HG02973 (cell line): ENCODE measurements at regions not wholly inside any gene's neighbourhood (a gene's known extent, or its start where the extent isn't known, plus 50 kb on each side); places are given as distances from the start of the nearest gene placed in this dataset.
A peak's percentile ranks its signal among the peaks of the same experiment; 100 is the strongest.
"Not testable (repeated sequence)": the region's sequence is repeated elsewhere in the genome, so short reads cannot be mapped to it uniquely, and the experiment has no call there.

Experiments used
- ATAC-seq: cut with Tn5 transposase; IDR thresholded peaks from one replicate; pipeline ENCODE4 v1.9.1; 2021; ENCODE audit warnings: moderate library complexity; ENCODE audit not compliant: unreplicated experiment

DNA sequence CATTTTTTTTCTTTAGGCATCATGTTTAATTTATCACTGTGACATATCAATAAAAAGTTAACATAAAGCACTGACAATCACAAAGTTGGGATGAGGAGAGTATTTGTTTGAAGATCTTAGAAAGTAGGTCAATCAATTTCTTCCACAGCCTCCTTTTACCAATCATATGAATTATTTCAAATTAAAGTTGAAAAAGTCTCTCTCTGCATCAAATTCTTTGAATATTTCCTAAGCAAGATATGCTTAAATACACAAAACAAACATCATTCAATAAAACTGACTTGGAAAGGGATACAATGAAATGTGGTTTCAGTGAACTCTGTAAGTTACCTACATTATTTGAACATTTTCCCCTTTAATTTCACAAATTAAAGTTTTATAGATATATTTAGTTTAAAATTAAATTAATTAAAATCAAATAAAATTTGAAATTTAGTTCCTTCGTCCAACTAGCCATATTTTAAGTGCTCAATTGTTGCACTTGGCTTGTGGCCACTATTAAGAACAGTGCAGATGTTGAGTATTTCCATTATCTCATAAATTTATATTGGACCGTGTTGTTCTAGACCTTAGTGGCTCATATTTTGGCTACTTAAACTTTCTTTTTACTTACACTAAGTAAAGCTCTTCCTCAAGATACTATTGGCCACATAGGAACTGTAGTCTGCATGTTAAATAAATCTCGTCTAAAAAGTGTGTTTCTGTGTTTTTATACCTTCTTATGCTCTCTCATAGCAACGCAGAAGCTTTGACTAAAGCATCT lies 949.7 kb upstream of the NUDT12 start:
- ATAC-seq = no peak

DNA sequence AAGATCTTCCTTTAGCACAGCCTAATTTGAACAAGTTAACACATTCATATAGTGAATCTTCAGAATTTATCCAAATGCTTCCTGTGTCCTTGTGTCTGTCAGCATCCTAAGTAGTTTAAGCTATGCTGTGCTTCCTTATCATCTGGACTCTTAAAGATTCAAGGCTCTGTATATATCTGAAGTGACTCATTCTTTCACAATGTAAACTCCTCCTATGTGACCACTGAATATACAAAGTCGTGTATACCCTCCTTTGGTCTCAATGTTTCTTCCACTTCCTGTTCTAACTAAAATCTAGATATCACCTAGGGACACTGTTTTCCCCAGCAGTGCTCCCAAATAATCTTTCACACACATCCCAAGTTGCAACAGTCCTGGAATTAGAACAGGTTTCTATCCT lies 935.7 kb upstream of the NUDT12 start:
- ATAC-seq = no peak

DNA sequence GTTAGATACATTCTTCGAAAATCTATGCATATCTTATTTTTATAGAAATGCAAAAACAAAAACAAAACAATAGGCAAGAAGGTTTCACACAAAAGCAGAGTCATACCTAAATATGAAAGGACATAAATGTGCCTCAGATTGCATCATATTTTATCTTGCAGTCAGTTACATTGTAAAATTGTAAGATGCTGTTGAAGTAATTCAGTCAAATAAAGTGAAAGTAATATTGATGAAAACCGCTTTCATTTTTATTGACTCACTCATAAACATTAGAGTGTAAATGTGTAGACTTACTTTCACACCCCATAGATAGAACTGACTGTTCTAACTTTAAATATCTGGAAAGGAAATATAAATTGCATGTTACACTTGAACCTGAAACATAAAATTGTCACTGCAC lies 931.5 kb upstream of the NUDT12 start:
- no peak for ATAC-seq

DNA sequence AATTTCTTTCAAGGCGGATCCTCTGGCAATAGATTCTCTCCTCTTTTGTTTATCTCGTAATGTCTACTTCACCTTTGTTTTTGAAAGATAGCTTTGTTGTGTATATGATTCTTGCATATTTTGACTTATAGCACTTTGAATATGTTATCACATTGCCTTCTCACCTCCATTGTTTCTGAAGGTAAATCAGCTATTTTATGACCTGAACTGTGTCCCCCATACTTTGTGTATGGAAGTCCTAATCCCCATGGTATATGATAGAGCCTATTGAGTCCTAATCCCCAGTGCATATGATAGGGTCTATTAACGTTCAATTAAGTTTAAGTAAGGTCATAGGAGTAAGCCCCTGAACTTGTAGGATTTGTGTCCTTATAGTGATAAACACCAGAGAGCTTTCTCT lies 910.2 kb upstream of the NUDT12 start:
- ATAC-seq = no peak

DNA sequence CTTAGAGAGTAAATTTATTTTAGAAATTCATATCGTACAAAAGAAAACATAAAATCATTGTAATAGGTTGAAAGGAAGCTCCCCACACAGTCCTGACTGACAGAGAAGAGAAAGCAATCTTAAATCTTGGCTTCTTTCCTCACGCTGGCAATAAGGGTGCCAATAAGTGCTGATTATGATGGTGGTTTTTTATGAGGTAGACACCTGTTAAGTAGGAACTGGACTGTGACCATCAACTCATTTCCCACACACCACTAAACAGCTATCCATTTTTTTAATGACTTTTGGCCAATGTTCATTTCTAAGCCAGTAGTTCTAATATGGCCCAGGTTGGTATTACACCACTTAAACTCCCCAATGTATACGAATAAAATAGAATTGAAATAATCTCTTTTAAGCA lies 893.5 kb upstream of the NUDT12 start:
- no peak for ATAC-seq

DNA sequence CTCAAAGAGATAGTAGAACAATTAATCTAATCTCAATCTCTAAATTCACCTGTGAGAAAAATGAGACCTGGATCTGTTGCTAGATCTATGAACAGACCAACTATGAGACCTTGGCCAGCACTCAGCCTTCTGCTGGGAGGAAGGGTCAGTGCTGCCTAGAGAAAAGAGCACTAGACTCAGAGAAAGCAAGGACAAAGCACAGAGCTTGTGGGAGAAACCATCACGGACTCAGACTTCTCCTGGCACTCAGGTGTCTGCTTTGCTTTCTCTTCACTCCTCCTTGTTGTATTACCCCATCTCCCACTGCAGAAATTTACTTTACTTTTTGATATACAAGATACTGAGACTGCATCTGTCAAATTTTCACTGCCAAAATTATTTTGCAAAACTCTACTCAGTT lies 890.0 kb upstream of the NUDT12 start:
- ATAC-seq = no peak

DNA sequence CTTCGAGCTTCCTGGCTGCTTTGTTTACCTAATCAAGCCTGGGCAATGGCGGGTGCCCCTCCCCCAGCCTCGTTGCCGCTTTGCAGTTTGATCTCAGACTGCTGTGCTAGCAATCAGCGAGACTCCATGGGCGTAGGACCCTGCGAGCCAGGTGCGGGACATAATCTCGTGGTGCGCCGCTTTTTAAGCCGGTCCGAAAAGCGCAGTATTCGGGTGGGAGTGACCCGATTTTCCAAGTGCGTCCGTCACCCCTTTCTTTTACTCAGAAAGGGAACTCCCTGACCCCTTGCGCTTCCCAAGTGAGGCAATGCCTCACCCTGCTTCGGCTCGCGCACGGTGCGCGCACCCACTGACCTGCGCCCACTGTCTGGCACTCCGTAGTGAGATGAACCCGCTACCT lies 889.3 kb upstream of the NUDT12 start:
- not testable (repeated sequence) for ATAC-seq

DNA sequence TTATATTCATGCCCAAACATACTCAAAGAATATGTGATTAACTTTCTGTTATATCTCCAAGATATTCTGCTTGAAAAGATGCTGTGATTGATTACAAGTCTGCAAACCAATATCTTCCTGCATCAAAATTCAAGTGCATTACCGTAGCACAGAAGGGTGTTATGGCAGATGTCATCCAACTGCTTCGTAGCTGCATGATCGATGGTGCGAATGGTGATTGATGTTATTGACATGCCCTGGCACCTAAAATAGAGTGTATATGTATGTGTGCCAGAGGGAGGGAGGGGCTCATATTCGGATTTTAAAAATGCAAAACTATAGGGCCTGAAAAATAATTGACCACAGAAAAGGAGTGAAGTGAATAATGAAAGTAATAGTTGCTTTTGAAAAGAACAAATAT lies 882.1 kb upstream of the NUDT12 start:
- ATAC-seq = no peak

DNA sequence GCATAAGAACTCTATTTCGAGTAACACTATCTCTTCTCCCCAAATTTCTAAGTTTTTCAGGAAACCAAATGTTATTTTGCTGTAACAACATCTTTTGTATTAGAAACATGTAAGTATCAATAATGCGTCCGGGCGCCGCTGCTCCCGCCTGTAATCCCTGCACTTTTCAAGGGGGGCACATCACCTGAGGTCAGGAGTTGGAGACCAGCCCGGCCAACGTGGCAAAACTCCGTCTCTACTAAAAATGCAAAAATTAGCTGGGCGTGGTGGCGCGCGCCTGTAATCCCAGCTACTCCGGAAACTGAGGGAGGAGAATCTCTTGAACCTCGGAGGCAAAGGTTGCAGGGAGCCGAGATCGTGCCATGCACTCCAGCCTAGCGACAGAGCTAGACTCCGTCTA lies 881.1 kb upstream of the NUDT12 start:
- ATAC-seq = no peak

DNA sequence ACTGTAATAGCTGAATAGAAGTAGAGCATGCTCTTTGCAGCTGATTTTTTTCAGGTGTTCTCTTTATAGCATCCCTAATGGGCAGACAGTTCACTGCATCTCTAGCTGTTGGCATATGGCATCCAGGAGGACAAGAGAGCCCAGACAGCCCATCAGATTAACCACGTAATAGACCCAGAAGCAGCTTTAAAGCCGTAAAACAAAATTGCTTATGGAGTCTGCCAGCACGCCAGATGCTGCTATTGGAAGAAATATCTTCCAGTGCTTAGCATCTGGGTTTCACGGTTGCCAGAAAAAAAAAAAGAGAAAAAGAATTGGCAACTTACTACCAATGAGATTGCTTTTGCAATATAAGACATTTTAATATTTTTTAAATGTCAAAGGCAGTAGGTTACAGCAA lies 869.4 kb upstream of the NUDT12 start:
- no peak for ATAC-seq

DNA sequence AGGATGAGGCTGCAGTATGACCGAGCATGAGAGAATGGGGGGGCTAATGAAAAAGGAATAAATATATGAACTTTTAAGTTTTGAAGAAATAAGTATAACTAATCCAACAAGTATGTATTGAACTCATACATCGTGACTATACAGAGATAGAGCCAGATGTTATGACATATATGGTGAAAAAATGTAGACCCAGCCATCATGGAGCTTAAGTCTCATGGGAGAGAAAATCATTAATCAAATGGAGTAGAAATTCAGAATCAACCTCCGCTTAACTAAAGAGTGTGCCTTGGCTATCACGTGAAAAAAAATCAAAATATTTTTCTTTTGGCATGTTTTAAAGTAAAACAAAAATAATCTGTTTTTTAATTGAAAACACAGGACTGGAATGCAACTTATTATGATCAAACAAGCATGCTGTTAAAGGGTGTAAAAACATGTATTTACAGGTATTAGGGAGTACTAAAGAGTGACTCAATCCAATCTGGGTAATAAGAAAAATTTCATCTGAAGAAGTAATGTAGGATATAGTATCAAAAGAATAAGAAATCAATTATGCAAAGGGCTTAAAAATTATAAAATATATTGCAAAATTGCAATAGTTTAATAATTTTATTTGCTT lies 868.5 kb upstream of the NUDT12 start:
- no peak for ATAC-seq

DNA sequence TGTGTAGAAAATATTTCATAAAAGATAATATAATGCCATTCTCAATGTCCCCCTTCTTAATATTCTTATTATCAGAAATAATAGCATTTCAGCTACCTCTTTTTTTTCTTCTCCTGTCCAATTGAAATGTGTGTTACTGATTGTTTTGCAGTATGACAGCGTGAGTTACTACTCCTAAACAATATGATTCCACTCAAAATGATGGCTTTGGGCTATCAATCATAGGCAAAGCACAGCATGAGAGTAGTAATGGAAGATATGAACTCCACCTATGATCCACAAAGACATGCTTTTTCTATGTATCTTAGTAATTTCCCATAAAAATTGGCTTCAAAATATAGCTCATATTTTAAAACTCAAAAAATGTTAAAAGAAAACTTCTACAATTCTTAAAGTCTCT lies 867.3 kb upstream of the NUDT12 start:
- ATAC-seq = no peak

DNA sequence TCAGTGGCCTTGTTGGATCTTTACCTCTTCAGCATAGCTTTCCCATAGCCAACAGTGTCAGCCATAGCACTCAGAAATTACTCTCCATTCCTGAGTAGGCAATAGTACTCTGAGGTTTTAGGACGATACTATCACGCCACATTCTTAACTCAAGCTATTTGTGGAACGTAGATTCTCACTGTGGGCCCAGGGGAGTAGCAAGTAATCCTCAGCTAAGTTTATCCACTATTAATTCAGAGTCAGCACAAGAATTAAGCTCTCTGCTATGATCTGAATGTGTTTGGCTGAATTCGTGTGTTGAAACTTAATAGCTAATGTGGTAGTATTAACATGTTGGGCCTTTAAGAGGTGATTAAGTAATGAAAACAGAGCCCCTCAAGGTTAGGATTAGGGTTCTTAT lies 858.8 kb upstream of the NUDT12 start:
- ATAC-seq = no peak

DNA sequence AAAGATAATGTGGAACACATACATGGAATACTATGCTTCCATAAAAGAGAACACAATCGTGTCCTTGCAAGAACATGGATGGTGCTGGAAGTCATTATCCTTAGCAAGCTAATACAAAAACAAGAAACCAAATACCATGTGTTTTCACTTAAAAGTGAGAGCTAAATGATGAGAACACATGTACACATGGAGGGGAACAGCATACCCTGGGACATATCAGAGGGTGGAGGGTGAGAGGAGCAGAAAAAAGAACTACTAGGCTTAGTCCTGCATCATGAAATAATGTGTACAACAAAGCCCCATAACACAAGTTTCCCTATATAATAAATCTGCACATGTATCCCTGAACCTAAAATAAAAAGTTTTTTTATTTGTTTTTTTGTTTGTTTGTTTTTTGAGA lies 855.5 kb upstream of the NUDT12 start:
- no peak for ATAC-seq

DNA sequence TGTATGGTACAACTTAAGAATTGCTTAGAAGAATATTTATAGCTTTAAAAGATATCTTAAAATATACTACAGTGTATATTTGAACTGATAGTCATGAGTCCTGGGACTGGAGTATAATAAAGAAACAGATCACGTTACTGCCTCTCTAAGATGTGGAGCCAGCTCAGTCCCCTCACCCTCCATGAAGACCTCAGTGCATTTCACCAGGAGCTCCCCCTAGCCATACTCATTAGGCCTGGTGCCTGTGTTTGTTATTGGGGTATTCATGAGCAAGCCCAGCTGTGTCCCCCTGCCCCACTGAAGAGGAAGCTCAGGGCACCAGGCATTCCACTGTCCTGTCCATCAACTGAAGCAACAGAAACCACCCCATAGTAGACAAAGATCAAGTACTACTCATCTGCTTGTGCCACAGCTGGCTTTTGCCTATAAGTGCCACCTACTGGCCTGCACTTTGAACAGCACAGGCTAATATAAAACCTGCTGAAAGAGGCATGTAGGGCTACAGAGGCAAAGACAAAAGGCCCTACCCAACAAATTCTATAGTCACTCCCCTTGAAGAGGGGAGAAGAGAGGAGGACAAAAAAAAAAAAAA lies 850.2 kb upstream of the NUDT12 start:
- ATAC-seq = peak; percentile 62

DNA sequence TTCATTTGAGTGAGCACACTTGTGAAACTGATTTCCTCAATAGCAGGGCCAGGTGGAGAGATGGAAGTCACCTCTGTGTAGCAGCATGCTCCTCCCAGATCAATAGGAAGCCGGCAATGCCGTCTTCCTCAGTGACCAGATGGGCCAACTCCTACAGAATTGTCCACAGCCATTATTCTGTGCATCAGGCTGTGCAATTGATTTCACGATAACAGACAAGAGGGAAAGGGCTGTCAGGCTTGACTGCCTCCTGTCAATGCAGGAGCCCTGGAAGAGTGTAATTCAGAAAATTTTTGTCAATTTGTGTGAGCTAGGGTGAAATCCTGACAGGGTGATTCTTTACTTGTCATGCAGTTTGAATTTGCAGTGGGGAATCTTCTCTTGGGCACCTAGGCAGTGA lies 838.4 kb upstream of the NUDT12 start:
- ATAC-seq = no peak

DNA sequence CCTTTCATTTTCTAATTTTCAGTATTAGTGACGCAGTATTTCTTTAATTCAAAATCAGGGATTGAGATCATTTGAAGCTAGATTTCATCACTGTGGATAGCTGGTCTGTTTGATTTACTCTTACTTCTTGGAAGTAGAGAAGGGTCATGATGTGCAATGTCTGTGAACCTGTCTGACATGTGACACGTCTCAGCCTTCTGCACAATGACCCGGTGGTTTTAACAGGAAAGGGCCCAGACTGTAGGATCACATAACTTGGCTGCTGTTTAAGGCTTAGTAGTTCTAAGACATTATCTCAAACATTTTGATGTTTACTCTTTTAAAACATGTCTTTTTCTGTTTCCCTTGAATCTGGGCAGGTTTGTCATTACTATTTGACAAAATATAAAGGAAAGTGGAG lies 823.3 kb upstream of the NUDT12 start:
- no peak for ATAC-seq

DNA sequence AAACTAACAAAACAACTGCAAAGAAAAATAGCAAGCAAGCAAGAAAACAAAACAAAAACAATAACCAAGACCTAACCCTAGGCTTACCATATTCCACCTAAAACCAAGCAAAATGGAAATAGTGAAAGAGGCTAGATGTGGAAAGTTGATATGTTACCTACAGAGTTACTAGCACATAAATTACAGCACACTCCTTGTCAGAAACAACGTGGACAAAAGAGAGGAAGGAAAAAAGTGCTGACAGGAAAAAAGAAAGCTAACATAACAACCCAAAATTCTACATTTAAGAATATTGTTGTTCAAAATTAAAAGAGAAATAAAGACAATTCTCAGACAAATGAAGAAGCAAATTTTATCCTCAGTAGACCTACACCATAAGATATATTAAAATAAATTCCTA lies 812.8 kb upstream of the NUDT12 start:
- ATAC-seq = no peak

DNA sequence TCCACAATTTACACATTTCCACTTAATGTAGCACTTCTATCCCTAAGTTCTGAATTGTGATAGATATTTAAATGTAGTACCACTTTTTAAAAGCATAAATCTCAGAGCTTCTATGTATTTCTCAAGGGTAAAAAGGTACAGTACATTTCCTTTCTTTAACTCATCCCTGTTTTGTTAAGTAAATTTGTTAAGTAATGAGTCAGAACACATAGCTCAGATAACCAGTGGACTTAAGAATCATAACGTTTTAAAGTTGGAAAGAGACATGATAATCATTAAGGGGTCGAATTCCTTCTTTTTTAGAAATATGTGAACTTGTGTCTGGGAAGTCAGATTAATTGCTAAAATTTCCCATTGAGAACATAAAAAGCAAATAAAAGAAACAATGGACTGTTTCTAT lies 810.2 kb upstream of the NUDT12 start:
- no peak for ATAC-seq

DNA sequence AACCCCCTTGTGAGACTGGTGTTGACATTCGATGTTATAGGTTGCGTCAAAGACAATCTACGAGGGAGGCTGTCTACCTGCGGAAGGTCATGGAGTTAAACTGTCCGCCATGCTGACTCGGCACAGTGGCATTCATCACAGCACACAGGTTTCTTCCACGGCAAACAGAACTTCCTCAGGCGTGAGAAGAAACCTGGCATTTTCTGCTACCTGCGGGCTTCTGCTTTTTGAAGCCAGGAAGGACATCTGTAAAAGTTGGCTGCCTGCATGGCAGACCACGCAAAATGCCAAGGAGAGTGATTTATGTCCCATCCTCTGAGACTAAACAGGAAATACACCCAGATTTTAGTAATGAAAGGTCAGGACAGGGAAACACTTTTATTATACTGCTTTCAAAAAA lies 809.8 kb upstream of the NUDT12 start:
- ATAC-seq = no peak

DNA sequence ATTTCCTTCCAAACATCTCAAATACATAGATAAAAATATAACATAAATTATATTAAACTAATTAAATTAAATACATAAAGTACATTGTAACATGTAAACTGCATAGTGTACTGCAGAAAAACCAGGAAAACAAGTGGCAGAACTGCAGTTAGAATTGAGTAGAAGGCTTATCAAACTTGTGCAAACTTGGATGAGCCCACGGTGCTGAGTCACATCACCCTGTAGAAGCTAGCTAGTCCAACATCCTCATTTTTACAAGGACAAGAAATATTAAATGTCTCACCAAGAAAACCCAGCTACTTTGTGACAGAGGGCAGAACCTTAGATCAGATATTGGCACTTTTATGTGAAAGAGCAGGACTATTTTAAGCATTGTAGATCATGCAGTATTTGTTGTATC lies 807.9 kb upstream of the NUDT12 start:
- ATAC-seq = no peak

DNA sequence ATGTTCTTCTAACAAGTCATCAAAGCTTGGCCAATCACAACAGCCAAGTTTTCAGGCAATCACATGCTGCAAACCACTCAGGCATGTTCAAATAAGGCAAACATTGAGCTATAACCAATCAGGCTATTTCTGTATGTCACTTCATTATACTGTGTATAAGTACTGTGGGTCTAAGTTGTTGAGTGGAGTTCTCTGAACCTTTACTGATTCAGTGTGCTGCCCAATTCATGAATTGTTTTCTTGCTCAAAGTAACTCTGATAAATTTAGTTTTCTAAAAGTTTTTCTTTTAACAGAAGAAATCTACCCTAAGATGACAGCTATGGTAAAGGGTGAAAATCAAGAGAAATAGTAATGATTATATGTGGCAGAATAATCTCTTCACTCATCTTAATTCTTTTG lies 805.4 kb upstream of the NUDT12 start:
- no peak for ATAC-seq

DNA sequence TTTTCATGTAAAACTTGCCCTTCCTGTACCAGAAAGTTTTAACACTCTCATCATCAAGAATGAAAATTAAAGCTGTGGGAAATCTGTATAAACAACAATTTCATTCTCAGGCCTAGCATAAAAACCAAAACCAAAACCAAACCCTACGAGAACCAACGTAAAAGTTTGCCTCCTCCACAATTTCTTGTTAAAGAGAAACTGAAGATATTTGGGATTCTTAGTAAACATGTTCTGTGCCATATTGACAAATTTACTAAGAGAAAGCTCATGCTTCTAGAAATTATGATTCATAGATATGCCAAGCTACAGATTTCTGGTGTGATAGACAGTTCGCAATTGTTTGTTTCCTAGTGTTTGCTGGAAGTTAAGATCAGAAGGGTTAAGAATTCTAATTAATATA lies 801.0 kb upstream of the NUDT12 start:
- ATAC-seq = no peak
